NCI-H460 (cell line): ENCODE measurements at regions not wholly inside any gene's neighbourhood (a gene's known extent, or its start where the extent isn't known, plus 50 kb on each side); places are given as distances from the start of the nearest gene placed in this dataset.
"Not testable (repeated sequence)": the region's sequence is repeated elsewhere in the genome, so short reads cannot be mapped to it uniquely, and the experiment has no call there.

Experiments used
- DNase-seq: peaks from one replicate; pipeline ENCODE4 v3.0.0-alpha.2; 2016; ENCODE audit warnings: low read depth; ENCODE audit errors: extremely low read depth

DNA sequence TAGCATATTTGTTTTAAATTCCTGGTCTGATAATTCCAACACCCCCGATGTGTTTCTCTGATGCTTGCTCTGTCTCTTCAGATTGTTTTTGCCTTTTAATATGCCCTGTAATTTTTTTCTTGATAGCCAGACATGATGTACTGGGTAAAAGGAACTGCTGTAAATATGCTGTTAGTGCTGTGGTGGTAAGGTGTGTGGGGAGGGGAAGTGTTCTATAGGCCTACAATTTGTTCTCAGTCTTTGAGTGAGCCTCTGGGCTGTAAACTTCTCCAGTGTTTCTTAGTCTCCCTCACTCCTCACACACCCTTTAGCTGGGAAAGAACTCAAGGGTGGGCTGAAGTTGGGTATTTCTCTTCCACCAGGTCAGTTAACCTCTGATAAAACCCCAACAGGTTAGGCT, 147.0 kb upstream of the OR4E1 start:
- no peak for DNase-seq

DNA sequence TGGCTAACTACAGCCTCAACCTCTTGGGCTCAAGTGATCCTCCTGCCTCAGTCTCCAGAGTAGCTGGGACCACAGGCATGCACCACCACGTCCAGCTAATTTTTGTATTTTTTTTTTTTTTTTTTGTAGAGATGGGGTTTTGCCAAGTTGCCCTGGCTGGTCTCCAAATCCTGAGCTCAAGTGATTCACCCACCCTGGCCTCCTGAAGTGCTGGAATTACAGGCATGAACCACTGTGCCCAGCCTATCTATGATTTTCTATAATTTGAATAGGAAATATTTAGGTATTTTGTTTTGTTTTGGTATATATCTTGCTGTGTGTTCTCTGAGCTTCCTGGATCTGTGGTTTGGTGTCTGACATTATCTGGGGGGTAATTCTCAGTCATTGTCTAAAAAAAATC, 146.3 kb upstream of the OR4E1 start:
- DNase-seq, result not testable (repeated sequence)

DNA sequence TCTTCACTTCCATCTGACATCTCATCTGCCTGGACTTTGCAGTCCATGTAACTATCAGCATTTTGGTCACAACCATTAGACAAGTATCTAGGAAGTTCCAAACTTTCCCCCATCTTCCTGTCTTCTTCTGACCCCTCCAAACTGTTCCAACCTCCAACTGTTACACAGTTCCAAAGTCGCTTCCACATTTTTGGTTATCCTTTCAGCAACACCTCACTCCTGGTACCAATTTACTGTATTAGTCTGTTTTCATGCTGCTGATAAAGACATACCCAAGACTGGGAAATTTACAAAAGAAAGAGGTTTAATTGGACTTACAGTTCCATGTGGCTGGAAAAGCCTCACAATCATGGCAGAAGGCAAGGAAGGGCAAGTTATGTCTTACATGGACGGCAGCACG, 143.4 kb upstream of the OR4E1 start:
- DNase-seq, result not testable (repeated sequence)

DNA sequence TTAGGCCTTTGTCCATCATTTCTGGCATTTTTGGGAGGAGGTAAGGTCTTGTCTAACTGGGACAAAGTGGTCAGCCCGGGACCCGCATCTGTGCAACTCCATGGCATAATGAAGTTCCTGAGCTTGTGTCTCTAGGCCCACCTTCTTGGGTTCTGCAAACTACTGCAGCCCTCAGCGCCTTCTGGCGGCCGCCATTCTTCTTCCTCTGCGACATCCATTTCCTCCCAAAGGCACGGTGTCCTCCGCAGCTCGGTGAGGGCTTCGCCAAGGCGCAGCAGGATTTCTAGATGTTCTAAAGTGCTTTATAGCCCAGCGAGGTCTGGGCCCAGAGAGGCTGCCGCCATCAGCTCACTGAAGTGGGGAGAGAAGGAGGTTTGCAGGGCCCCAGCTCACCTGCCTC, 134.4 kb upstream of the OR4E1 start:
- no peak for DNase-seq

DNA sequence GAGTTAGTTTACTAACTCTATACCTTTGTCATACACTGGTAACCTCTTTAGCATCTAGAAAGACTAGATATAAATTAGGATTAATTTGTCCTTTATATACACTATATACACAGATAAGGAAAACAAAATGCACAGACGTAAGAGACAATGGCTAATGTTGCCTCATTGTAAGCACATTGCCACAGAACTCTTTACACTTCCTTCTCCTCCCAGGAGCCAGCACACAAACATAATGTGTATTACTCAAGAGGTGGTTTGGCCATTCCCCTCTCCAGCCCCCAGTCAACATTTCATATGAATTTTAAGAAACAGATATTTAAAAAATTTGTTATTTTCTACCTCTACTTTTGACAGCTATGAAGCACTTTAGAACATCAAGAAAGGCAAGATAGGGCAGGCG, 131.4 kb upstream of the OR4E1 start:
- no peak for DNase-seq

DNA sequence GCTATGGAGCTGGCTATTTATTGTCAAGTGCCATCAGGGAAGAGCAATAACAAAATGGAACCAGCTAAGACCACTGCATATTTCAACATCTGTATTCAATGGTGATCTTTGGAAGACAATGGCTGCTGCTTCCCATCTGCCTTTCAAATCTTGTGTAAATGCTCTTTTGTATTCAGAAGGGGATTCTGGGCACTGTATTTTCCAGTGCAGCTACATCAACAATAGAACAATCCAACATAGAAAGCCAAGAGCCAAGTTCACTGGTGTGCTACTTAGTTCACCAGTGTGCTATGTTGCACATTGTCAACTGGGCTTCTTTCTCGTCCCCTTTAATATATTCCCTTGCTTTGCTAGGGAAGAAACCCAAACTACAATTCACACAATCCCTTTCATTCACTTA, 128.8 kb upstream of the OR4E1 start:
- DNase-seq, result no peak

DNA sequence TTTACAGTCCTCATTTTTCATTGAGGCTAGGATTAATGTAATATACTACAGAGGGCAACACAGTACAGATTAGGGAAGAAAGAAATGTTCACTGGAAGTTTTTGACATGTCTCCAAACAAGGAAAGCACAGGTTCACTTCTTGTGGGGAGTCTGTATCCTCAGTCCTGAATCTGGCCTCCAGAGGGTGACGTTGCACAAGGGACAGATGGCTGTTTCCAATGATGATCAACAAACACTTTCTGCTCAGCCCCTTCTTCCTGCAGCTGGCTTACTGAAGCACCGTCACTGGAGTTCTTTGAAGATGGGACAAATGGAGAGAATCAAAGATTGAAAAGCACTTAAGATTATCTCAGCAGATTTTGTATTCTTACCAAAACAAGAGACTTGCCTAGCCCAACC, 123.3 kb upstream of the OR4E1 start:
- DNase-seq, result no peak

DNA sequence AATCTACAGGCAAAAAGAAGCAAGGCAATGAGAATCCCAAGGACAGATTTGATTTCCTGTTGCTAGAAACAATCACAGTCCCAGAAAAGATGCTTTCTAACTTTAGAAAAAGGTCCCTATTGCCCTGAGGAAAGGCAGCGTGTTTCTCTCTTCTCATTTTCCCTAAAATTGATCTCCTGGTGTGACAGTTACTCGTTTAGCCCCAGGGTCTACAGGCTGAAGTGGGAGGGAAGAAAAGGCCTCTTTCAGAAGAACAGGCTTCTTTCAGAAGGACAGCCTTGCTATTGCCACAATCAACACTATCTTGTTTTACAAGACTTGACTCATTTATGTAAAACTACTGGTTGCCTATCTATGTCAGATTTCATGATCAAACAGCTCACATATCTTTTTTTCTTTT, 121.8 kb upstream of the OR4E1 start:
- DNase-seq, result no peak

DNA sequence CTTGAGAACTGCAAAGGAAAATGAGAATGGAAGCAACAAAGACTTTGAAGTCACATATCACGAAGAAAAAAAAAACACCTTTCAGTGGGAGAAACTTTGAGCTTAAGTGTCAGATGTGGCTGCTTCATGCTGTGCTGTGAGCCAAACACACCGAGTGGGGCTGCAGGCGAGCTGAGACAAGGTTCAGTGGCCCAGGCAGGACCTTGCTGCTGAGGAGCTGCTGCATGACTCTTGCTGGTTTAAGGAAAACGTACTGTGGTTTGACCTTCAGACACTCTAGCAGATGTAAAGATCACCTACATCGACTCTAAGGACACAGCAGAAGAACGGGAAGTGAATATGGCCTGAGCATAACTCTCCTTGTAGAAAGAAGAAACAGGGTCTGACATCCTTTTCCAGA, 118.1 kb upstream of the OR4E1 start:
- DNase-seq, result no peak

DNA sequence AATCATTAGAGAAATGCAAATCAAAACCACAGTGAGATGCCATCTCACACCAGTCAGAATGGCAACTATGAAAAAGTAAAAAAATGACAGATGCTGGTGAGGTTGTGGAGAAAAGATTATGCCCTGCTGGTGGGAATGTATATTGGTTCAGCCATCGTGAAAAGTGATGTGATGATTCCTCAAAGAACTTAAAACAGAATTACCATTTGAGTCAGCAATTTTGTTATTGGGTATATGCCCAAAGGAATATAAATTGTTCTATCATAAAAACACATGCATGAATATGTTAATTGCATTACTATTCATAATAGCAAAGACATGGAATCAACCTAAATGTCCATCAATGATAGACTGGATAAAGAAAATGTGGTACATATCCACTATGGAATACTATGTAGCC, 115.1 kb upstream of the OR4E1 start:
- not testable (repeated sequence) for DNase-seq

DNA sequence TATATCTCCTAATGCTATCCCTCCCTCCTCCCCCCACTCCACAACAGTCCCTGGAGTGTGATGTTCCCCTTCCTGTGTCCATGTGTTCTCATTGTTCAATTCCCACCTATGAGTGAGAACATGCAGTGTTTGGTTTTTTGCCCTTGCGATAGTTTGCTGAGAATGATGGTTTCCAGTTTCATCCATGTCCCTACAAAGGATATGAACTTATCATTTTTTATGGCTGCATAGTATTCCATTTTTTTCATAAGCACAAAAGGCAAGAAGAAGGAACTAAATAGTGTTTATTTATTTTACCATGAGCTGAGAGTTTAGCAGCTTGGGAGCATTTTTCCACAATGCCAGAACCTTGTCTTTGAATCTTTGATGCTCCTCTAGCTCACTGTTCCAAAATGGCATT, 113.6 kb upstream of the OR4E1 start:
- DNase-seq, result not testable (repeated sequence)

DNA sequence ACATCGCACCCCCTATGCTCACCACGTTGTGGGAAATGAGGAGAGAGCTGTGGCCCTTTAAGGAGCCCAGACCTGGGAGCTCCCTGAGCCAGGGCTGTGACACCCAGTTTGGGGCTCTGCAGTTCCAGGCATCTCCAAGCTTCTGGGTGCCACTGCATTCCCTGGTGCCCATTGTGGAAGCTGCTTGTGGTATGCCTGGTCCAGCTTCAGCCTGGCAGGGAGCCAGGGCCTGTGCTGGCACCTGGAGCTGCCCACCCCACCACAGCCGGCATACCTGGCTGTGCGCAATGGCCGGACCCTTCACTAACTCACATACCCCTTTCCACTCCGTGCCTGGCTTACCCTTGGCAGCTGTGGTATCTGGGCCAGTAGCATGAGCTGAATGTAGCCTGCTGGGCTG, 107.9 kb upstream of the OR4E1 start:
- no peak for DNase-seq

DNA sequence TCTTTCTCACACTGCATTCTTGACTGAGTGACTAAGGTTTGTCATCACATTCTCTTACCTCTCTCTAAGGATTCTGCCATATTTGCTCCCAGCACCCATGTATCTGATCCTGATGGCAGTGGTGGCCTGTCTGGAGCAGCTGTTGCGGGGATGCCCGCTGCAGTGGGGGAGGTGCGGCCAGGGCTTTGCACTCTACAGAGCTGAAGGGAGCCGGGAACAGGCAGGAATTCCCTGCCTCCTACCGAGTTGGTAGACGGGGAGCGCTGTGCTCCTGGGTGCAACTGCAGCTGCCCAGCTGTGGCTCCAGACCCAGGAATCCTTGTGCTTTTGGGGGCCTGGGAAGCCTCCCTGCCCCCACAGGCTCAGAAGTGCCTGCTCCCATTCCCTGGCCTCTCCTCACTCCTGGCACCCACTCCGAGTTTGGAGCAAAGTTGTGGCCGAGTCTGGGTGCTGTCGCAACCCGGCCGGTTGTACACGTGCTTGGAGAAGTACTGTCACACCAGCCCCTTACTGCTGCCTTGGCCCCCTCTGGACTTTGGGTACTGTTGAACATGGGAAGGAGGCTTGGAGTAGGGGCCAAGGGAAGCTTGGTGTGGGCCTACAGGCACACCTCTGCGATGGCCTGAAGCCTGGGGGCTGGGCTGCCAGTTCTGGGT, 106.9 kb upstream of the OR4E1 start:
- DNase-seq, result no peak

DNA sequence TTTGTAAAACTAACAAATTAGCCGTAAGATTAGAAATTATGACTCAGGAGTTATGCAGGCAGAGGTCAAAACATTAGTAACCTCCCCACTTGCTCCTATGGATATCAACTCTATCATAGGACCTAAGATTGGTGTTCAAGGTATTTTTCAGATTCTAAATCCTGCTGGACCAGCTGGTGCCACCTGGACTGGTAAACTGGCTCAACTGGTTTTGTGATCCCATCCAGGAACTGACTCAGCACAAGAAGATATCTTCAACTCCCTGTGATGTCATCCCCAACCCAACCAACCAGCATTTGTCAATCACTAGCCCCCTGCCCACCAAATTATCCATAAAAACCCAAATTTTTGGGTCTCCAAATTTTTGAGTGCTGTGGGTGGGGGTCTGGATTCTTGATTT, 98.1 kb upstream of the OR4E1 start:
- DNase-seq, result no peak

DNA sequence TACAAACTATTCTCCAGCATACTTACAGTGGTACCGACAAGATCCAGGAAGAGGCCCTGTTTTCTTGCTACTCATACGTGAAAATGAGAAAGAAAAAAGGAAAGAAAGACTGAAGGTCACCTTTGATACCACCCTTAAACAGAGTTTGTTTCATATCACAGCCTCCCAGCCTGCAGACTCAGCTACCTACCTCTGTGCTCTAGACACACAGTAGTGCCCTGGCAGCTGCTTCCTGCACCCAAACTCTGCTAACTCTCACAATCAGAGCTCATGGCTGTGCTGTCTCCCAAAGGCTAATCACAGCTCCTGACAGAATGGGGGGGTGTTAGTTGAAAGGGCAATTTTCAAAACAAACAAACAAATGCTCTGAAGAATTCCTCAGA, 95.2 kb upstream of the OR4E1 start:
- DNase-seq, result no peak

DNA sequence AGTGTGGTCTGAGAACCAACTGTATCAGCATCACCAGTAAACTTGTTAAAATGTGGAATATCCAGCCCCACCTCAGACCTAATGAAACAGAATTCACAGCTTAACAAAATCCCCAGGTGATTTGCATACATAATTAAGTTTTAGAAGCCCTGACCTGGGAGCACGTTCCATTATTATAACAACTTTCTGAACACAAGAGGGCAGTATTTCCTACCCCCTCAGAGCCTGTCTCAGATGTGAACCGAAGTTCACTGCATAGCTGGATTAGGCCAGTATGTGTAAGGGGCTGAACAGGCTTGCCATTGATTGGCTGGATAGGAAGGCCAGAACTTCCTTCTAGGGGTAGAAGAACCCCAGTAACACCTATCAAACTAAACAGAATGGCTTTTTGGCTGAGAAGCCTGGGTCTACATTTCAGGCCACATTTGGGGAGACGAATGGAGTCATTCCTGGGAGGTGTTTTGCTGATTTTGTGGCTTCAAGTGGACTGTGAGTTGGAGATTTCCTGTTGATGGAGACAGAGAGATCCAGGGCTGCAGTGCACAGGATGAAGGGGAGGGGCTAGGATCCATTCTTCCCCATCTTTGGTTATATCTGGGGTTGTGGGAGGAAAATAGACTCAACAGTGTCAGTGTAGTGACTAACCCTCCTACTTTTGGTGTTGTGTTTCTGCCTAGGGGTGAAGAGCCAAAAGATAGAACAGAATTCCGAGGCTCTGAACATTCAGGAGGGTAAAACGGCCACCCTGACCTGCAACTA, 94.7 kb upstream of the OR4E1 start:
- peak; percentile 20 for DNase-seq

DNA sequence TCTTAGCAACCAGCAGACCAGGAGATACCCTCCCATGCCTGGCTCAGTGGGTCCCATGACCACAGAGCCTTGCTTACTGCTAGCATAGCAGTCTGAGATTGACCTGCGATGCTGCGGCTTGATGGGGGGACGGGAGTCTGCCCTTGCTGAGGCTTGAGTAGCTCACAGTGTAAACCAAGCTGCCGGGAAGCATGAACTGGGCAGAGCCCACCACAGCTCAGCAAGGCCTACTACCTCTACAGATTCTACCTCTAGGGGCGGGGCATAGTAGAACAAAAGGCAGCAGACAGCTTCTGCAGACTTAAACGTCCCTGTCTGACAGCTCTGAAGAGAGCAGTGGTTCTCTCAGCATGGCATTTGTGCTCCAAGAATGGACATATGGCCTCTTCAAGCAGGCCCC, 86.7 kb upstream of the OR4E1 start:
- not testable (repeated sequence) for DNase-seq

DNA sequence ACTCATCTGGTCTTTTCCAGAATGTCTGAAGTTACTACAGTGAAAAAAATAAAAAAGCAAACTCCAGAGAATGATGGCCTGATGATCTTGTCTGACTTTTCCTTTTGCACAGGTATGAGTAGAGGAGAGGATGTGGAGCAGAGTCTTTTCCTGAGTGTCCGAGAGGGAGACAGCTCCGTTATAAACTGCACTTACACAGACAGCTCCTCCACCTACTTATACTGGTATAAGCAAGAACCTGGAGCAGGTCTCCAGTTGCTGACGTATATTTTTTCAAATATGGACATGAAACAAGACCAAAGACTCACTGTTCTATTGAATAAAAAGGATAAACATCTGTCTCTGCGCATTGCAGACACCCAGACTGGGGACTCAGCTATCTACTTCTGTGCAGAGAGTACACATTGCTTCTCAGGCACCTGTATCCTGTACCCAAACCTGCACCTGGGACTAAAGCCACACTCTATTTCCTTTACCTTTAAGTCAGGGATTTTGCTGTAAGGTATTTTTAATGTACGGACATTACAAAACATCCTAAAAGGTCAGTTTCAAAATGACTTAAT, 75.8 kb upstream of the OR4E1 start:
- no peak for DNase-seq

DNA sequence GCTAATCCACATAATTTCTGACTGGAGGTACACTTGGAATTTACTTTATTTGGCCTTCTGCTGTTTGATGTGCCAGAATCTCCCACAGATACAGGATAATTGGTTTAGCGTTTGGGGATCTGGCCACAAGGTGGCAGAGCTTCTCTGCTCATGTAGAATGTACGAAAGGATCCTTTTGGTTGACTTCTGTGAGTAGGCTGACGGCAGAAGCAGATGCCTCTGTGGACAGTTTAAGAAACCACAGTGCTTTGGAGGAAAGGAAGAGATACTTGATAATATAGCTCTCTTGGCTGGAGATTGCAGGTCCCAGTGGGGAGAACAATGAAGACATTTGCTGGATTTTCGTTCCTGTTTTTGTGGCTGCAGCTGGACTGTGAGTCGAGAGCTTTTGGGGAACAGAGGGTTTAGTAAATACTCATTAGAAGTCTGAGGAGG, 75.3 kb upstream of the OR4E1 start:
- peak; percentile 49 for DNase-seq

DNA sequence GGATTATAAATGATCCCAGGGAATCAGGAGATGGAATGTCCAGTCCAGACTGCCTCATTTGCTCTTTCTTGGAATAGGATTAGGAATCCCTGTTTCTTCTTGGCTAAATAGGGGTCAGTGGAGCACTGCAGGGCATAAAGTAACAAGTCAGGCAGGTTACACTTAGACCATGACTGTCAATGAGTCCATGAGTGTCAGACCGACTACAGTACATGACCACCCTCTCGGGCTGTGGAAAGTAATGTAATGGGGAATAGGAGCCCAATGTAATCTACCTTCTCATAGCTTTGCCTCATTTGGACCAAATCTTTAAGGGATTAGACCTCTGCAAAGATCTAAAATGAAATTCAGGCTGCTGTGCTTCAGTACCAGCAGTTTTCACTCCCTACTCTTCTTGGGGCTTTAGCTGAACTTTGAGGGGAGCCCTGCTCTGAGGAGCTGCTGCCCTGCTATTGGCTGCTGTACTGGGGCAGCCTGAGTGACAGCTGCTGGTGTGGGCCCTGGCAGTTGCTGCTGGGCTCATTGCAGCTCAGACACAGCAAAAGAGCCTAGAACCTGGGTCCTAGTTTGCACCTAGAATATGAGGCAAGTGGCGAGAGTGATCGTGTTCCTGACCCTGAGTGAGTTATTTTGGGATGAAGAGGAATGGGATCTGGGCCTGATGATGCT, 62.2 kb upstream of the OR4E1 start:
- no peak for DNase-seq

DNA sequence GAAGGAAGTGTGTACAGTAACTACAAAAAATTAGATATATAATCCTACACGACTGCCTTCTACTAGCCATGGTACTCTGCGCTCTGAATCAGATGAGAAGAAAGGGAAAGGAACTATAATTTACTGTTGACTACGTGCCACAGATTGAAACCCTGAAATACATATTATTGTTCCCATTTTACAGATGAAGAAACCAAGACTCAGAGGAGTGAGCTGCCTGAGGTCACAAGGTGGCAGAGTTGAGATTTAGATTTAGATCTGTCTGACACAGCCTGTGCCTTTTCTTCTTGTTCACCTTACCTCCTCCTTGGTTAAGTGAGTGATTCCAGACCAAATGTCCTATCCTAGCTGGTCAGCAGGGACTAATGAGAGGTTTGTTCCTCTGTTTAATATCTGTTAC, 61.6 kb upstream of the OR4E1 start:
- no peak for DNase-seq
